Body of pancreas (tissue), 4 donors: ENCODE measurements at regions not wholly inside any gene's neighbourhood (a gene's known extent, or its start where the extent isn't known, plus 50 kb on each side); places are given as distances from the start of the nearest gene placed in this dataset.
"Not testable (repeated sequence)": the region's sequence is repeated elsewhere in the genome, so short reads cannot be mapped to it uniquely, and the experiment has no call there.

ENCODE experiments used
- ATAC-seq: fragments of 150-250 bp; one replicate; pipeline ENCODE4 v1.9.1; 2016
- DNase-seq, 4 donors: peaks; one replicate each; pipeline ENCODE4 v3.0.0-alpha.2; 2019
- H3K27ac ChIP-seq, 4 donors: fragments of 200-600 bp; sonication (generic); 1 replicate in 3 of 4; 2 replicates in 1 of 4; pipeline versions ENCODE4 v1.5.1 to v1.6.1; 2016 to 2019; ENCODE audit warnings: mild to moderate bottlenecking in 1 of 4, mixed read lengths in 1 of 4, moderate library complexity in 1 of 4
- H3K27me3 ChIP-seq, 2 donors: fragments of 200-600 bp; sonication (generic); one replicate each; pipeline ENCODE4 v1.6.0; 2016; ENCODE audit warnings: mild to moderate bottlenecking in 1 of 2
- H3K36me3 ChIP-seq, 2 donors: fragments of 200-600 bp; sonication (generic); replicated peaks in 1 of 2; 2 replicates each; pipeline ENCODE4 v1.5.1; 2016; ENCODE audit warnings: low read depth in 2 of 2; ENCODE audit not compliant: insufficient read depth in 1 of 2
- H3K4me1 ChIP-seq: fragments of 200-600 bp; sonication (generic); one replicate; pipeline ENCODE4 v1.6.0; 2016
- H3K4me3 ChIP-seq, 2 donors: fragments of 200-600 bp; sonication (generic); 1 replicate in 1 of 2; 2 replicates in 1 of 2; pipeline ENCODE4 v1.5.1; 2016 to 2019
- H3K9me3 ChIP-seq, 3 donors: fragments of 200-600 bp; sonication (generic); 1 replicate in 2 of 3; 2 replicates in 1 of 3; pipeline ENCODE4 v1.5.1; 2016
- POLR2A ChIP-seq, 3 donors: fragments of 450-650 bp; IDR thresholded peaks; one replicate each; pipeline ENCODE4 v1.6.1; 2016; ENCODE audit warnings: antibody characterized with exemption in 3 of 3, mild to moderate bottlenecking in 2 of 3
- WGBS, 2 donors: methylation state at CpG; one replicate each; pipeline ENCODE4 v1.1.5; 2017; 5-methylcytosine and 5-hydroxymethylcytosine counted together
- intact Hi-C: fragments of 100-400 bp; cut with DNase I; formaldehyde crosslinking; loops from one replicate; pipeline ENCODE4 v1.15.1; 2023
- TF ChIP-seq, protein P1 (sequence below), 7 experiments: fragments of 450-650 bp in 4 of 7; fragments of 200-600 bp in 3 of 7; sonication (generic) in 3 of 7; IDR thresholded peaks; one replicate each; pipeline ENCODE4 v1.5.1; 2016 to 2019; ENCODE audit warnings: antibody characterized with exemption in 7 of 7

DNA sequence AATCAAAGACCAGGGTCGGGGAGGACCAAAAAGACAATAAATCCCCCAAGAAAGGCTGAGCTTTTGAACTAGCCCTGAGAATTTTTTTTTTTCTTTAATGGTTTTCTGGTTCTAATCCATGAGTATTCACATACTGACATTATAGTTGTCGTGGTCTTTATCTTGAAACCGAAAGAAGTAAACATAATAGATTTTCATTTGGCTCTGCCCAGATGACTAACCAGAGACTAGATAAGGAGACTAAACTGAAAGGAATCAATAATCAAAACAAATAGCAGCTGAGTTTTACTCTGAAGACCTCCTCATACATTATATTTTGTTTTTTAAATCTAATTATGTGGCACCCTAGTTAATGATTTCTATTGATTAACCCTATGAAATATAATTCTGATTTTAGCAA lies 381.4 kb downstream of the CNTN3 start:
- Histone ChIP-seq H3K9me3 (no peaks in the 10 kb centered on the region), H3K36me3 (no peaks in the 10 kb centered on the region), H3K27ac (no peak overlapping the region), H3K27me3 (no peaks in the 10 kb centered on the region), H3K4me1 (peaks cover 8% of the 10 kb centered on the region), H3K4me3 (no peak overlapping the region)
- TF ChIP-seq POLR2A (IDR thresholded peaks at IDR 0.05): no peak
- TF ChIP-seq, protein P1, sequence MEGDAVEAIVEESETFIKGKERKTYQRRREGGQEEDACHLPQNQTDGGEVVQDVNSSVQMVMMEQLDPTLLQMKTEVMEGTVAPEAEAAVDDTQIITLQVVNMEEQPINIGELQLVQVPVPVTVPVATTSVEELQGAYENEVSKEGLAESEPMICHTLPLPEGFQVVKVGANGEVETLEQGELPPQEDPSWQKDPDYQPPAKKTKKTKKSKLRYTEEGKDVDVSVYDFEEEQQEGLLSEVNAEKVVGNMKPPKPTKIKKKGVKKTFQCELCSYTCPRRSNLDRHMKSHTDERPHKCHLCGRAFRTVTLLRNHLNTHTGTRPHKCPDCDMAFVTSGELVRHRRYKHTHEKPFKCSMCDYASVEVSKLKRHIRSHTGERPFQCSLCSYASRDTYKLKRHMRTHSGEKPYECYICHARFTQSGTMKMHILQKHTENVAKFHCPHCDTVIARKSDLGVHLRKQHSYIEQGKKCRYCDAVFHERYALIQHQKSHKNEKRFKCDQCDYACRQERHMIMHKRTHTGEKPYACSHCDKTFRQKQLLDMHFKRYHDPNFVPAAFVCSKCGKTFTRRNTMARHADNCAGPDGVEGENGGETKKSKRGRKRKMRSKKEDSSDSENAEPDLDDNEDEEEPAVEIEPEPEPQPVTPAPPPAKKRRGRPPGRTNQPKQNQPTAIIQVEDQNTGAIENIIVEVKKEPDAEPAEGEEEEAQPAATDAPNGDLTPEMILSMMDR (IDR thresholded peaks at IDR 0.05): no peak
- DNase-seq (no peak), ATAC-seq (no peak)
- intact Hi-C loops: no loop called here
- 19 to 28% methylated on average over 3 of the region's 3 CpGs for WGBS, 2 donors

GRCh38 chr3:74217467-74217866 lies 397.0 kb downstream of the CNTN3 start:
- no peak overlapping the region for H3K27ac ChIP-seq
- DNase-seq: no peak
- intact Hi-C loops: no loop called here
- no peaks in the 10 kb centered on the region for H3K27me3 ChIP-seq
- 45 to 48% methylated on average over 3 of the region's 3 CpGs for WGBS, 2 donors
- no peak overlapping the region for H3K4me3 ChIP-seq
- no peaks in the 10 kb centered on the region for H3K9me3 ChIP-seq
- no peaks in the 10 kb centered on the region for H3K36me3 ChIP-seq
- no peak for TF ChIP-seq POLR2A (IDR thresholded peaks at IDR 0.05)
- TF ChIP-seq, protein P1 (IDR thresholded peaks at IDR 0.05): no peak
- H3K4me1 ChIP-seq: no peaks in the 10 kb centered on the region
- no peak for ATAC-seq

GRCh38 chr3:74214286-74214685 lies 400.2 kb downstream of the CNTN3 start:
- no peak overlapping the region for H3K27ac ChIP-seq
- no peak for DNase-seq
- no peaks in the 10 kb centered on the region for H3K4me1 ChIP-seq
- ATAC-seq: no peak
- WGBS, 2 donors: 75 to 85% methylated on average over 4 of the region's 4 CpGs
- TF ChIP-seq POLR2A (IDR thresholded peaks at IDR 0.05): no peak
- TF ChIP-seq, protein P1 (IDR thresholded peaks at IDR 0.05): no peak
- no peaks in the 10 kb centered on the region for H3K27me3 ChIP-seq
- H3K4me3 ChIP-seq: no peak overlapping the region
- no peaks in the 10 kb centered on the region for H3K36me3 ChIP-seq
- no peaks in the 10 kb centered on the region for H3K9me3 ChIP-seq
- intact Hi-C loops: no loop called here

GRCh38 chr3:74210739-74211138 lies 403.7 kb downstream of the CNTN3 start:
- H3K9me3 ChIP-seq: no peaks in the 10 kb centered on the region
- DNase-seq (no peak), ATAC-seq (no peak)
- no peak overlapping the region for H3K4me3 ChIP-seq
- intact Hi-C loops: no loop called here
- no peaks in the 10 kb centered on the region for H3K4me1 ChIP-seq
- no peak overlapping the region for H3K27ac ChIP-seq
- TF ChIP-seq, protein P1 (IDR thresholded peaks at IDR 0.05): no peak
- no peak for TF ChIP-seq POLR2A (IDR thresholded peaks at IDR 0.05)
- no peaks in the 10 kb centered on the region for H3K36me3 ChIP-seq
- no peaks in the 10 kb centered on the region for H3K27me3 ChIP-seq

- no peaks in the 10 kb centered on the region for H3K4me1 ChIP-seq
- no peaks in the 10 kb centered on the region for H3K36me3 ChIP-seq
- no peak for DNase-seq
- H3K9me3 ChIP-seq: no peaks in the 10 kb centered on the region
- H3K27me3 ChIP-seq: no peaks in the 10 kb centered on the region
- H3K27ac ChIP-seq: no peak overlapping the region
- intact Hi-C loops: no loop called here
- TF ChIP-seq, protein P1 (IDR thresholded peaks at IDR 0.05): no peak
- no peak for TF ChIP-seq POLR2A (IDR thresholded peaks at IDR 0.05)
- no peak for ATAC-seq
- no peak overlapping the region for H3K4me3 ChIP-seq
- 12 to 14% methylated on average over 2 of the region's 2 CpGs for WGBS, 2 donors
Observed at GRCh38 chr3:74200952-74201351, 413.5 kb downstream of the CNTN3 start.

- intact Hi-C loops, H3K36me3 ChIP-seq, H3K27me3 ChIP-seq, H3K4me1 ChIP-seq, H3K9me3 ChIP-seq, H3K4me3 ChIP-seq, DNase-seq, ATAC-seq, H3K27ac ChIP-seq: not testable (repeated sequence)
- 78 to 81% methylated on average over 3 to 5 of the region's 5 CpGs for WGBS, 2 donors
Observed at GRCh38 chr3:74178664-74179063, 435.8 kb downstream of the CNTN3 start.
